OCI-LY1 (cell line): ENCODE measurements at regions not wholly inside any gene's neighbourhood (a gene's known extent, or its start where the extent isn't known, plus 50 kb on each side); places are given as distances from the start of the nearest gene placed in this dataset.
"Not testable (repeated sequence)": the region's sequence is repeated elsewhere in the genome, so short reads cannot be mapped to it uniquely, and the experiment has no call there.

Experiments used
- EZH2 ChIP-seq: fragments of 200-600 bp; sonication (generic), shearing (Covaris generic); IDR thresholded peaks from 2 replicates; pipeline ENCODE4 v1.8.0; 2017; ENCODE audit warnings: borderline replicate concordance, mixed run types, mild to moderate bottlenecking, antibody characterized with exemption, low read length, moderate library complexity, mixed read lengths
- TF ChIP-seq, protein P1 (sequence below): fragments of 200-600 bp; sonication (generic), shearing (Covaris generic); IDR thresholded peaks from 2 replicates; pipeline ENCODE4 v1.5.1; 2017; ENCODE audit warnings: mild to moderate bottlenecking, antibody characterized with exemption, low read length, moderate library complexity, mixed read lengths

DNA sequence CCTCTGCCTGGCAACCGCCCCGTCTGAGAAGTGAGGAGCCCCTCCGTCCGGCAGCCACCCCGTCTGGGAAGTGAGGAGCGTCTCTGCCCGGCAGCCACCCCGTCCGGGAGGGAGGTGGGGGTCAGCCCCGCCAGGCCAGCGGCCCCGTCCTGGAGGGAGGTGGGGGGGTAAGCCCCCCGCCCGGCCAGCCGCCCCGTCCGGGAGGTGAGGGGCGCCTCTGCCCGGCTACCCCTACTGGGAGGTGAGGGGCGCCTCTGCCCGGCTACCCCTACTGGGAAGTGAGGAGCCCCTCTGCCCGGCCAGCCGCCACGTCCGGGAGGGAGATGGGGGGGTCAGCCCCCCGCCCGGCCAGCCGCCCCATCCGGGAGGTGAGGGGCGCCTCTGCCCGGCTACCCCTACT lies 67.1 kb downstream of the ZC3H11B start:
- TF ChIP-seq, protein P1, sequence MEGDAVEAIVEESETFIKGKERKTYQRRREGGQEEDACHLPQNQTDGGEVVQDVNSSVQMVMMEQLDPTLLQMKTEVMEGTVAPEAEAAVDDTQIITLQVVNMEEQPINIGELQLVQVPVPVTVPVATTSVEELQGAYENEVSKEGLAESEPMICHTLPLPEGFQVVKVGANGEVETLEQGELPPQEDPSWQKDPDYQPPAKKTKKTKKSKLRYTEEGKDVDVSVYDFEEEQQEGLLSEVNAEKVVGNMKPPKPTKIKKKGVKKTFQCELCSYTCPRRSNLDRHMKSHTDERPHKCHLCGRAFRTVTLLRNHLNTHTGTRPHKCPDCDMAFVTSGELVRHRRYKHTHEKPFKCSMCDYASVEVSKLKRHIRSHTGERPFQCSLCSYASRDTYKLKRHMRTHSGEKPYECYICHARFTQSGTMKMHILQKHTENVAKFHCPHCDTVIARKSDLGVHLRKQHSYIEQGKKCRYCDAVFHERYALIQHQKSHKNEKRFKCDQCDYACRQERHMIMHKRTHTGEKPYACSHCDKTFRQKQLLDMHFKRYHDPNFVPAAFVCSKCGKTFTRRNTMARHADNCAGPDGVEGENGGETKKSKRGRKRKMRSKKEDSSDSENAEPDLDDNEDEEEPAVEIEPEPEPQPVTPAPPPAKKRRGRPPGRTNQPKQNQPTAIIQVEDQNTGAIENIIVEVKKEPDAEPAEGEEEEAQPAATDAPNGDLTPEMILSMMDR, result not testable (repeated sequence)
- TF ChIP-seq EZH2, result not testable (repeated sequence)
